ENCODE measurements at regions not wholly inside any gene's neighbourhood (a gene's known extent, or its start where the extent isn't known, plus 50 kb on each side); places are given as distances from the start of the nearest gene placed in this dataset.

- no peak for DNase-seq
Measured at GRCh38 chr21:35682904-35683549, 377.3 kb downstream of the SETD4 start.

- no peak for DNase-seq
Measured at GRCh38 chr21:35681946-35682345, 378.4 kb downstream of the SETD4 start.

DNA sequence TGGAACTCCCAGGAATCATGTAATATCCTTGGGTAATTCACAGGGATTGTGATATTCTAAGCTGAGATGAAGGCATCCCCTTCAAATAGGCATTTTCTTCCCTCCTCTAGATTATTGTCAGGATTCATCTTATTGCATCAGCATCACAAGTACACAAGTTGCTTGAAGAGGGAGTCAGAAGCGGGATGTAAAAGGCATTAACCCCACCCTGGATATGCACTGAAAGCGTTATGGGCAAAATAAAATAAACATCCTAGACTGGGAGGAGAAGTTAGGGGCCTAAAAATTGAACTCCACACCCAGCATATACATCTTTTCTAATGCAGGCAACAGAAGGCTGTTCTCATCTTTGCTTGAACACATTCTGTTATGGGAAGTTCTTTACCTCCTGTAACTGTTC lies 381.2 kb downstream of the SETD4 start:
- no peak for DNase-seq

DNA sequence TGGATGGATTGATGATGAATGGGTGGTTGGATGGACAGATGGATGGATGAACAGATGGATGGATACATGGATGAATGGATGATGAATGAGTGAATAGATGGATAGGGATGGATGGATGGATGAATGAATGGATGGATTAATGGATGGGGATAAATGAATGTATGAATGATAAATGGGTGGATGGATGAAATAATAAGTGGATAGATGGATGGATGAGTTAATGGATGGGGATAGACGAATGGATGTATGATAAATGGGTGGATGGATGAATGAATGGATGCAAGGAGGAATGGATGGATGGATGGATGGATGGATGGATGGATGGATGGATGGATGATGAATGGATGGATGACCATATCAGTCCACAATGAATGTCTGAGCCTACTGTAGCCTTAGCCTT lies 381.9 kb downstream of the SETD4 start:
- no peak for DNase-seq

DNA sequence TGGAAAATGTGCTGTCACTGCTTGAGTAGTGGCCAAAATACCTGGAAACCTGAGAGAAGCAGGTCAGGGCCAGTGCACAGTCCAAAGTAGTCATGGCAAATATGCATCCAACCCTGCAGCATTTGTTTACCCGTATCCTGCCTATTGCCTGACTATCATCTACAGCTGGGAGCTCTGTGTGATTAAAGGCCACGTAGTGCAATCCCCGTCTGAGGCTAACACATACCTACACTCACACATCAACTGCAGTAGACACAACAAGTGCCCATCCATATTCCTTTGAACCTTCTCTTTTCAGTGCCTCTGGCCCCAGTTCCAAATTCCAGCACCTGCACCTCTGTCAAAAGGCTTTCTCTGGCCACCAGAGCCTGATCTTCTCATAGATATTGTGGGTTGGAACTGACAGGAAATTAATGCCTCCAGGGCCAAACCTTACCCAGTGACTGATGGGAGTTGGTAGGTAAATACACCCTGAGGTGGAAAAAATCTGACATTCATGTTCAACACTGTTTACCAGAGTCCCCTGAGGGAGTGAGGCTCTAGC lies 383.0 kb downstream of the SETD4 start:
- no peak for DNase-seq

DNA sequence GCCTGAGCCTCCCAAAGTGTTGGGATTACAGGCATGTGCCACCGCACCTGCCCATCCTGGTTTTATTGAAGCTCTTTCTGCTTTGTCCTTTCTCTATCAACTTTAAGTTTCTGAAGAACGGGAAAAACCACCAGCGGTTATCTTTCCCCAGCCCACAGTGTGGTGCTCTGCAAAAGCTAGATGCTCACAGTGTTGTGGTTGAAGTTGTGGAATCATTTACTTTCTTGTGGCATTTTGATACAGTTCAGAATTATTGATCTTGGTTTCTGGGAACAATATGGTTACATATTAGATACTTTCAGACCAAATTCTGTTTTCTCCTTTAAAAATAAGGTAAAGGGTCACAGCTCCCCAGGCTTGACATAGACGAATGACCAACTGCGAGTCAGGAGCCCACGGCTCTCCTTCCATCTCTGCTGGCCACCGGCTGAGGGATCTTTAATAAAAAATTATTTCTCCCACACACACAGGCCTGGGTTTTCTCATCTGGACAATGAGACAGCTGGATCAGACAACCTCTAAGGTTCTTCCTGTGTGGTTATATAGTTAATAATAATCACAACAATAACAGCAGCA lies 385.3 kb downstream of the SETD4 start:
- DNase-seq = no peak

DNA sequence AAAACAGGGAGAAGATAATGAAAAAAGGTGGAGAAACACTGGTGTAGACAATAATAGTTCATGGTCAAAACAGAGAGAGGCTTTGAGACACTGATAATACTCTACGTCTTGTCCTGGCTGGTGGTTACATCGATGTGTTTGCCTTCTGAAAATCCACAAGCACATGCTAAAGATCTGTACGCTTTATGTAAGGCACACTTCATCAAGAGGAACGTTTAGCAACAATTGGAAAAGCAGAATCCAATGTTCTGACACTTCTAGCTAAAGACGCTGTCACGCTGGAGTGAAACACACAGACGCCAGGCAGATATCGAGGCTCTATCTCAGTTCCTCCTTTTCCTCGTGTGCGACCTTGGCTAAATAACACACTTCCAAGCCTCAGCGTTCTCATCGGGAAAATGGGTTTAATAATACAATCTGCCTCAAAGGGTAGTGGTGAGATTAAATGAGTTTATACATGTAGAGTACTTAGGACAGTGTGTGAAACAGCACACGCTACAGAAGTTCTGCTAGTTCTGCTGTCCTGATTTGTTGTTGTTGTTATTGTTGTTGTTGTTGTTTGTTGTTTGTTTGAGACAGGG lies 386.1 kb downstream of the SETD4 start:
- no peak for DNase-seq

DNA sequence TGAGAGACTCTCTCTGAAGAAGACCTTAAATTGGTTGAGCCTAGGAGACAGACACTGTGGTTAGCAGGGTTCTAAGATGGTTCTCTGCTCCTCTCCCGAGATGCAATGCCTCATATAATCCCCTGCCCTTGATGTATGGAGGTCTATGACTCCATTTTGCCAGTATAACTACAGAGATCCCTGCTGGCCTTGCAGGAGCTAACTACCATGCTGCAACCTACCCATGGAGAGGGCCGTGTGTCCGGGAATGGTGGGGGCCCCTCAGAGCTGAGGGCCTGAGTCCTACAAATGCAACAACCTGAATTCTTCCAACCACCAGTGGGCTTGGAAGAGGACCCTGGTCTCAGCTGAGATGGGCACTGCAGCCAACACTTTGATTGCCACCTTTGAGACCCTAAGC lies 388.0 kb downstream of the SETD4 start:
- no peak for DNase-seq

- DNase-seq = no peak
Measured at GRCh38 chr21:35664683-35665082, 395.6 kb downstream of the SETD4 start.

DNA sequence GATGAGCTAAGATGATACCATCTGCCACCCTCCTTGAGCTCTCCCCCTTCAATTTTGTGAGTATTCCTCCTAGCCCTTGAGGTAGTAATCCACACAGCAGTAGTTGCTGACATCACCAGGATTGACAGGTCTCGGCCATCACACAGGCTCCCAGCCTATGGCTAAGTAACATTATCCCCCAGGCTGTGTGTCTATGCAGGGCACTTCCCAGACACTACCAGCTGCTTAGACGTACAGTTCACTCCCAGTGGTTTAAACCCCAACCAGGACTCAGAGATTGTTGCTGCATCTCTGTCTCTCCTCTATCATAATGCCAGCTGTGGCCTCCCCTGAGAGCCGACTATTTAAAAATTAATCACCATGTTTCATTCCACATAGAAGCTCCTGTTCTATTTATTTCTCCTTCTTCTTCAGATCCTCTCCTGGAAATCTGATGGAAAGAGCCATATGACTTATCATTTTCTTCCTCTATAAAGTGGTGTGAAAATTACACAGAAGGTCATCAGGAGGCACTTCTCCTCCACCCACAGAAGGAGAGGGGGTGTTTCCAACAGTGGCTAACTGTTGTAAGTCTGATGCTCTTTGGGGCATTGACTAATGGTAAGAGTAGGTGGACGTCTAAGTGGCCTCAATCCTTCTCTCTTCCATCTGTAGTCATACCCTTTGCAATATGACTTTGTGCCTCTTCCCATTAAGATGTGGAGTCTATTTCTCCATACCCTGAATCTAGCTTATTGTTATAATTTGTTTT lies 396.3 kb downstream of the SETD4 start:
- DNase-seq = no peak

GRCh38 chr21:35658242-35658641 lies 402.1 kb downstream of the SETD4 start:
- no peak for DNase-seq

GRCh38 chr21:35652872-35653271 lies 407.5 kb downstream of the SETD4 start:
- no peak for DNase-seq

- DNase-seq = no peak
Measured at GRCh38 chr21:35652196-35652595, 408.1 kb downstream of the SETD4 start.

- DNase-seq = no peak
Measured at GRCh38 chr21:35651196-35651595, 409.1 kb downstream of the SETD4 start.

DNA sequence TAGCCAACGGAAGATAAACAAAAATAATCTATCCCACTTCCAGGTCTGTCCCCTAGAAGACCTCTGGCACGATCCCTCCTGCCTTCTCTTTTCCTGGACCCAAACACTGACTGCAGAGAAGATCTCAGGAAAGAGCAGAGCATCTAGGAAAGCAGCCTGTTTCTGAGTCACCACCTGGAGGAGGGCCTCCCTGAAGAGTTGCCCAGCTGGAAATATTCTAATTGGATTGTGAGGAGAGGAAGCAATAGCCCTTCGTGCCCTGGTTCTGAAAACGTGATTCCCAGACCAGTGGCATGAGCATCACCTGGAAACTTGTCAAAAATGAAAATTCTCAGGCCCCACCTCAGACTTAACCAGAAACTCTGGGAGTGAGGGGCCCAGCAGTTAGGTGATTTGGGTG lies 411.1 kb downstream of the SETD4 start:
- DNase-seq = no peak

DNA sequence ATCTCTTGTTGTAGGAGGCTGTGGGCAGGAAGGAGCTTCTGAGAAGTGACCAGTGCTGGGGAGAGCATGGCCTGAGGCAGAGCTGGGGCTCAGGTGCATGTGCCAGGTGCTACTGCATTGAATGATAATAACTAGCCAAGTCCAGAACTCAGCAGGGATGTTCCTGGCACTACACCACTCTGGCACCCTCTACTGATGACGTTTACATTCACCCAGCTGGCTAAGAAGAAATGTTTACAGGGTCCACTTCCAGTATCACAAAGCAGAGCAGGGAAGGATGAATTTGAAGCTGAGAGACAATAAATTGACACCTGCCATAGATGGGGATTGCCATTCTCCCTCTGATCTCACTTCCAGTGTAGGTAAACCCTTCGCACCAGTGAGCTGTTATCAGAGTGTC lies 411.8 kb downstream of the SETD4 start:
- DNase-seq = no peak

GRCh38 chr21:35646606-35647005 lies 413.7 kb downstream of the SETD4 start:
- DNase-seq = no peak

- no peak for DNase-seq
Measured at GRCh38 chr21:35645991-35646390, 414.3 kb downstream of the SETD4 start.

DNA sequence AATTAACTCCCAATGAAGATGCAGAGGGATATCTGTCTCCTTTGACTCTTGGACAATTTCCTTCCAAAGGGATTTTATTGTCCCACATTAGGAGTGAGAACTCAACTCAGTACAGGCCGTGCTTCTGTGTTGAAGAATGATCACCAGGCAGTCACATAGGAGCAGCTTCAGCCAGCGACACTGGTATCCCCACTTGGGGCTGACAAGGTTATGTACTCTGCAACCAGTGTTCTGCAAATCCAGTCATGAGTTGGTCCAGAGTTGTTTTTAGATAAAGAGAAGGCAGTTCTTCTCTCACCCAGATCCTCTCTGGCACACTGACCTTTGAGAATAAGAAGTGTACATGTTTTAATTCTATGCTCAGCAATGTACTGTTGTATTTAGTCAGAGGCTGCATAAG lies 415.8 kb downstream of the SETD4 start:
- no peak for DNase-seq

- no peak for DNase-seq
Measured at GRCh38 chr21:35643176-35643575, 417.1 kb downstream of the SETD4 start.

DNA sequence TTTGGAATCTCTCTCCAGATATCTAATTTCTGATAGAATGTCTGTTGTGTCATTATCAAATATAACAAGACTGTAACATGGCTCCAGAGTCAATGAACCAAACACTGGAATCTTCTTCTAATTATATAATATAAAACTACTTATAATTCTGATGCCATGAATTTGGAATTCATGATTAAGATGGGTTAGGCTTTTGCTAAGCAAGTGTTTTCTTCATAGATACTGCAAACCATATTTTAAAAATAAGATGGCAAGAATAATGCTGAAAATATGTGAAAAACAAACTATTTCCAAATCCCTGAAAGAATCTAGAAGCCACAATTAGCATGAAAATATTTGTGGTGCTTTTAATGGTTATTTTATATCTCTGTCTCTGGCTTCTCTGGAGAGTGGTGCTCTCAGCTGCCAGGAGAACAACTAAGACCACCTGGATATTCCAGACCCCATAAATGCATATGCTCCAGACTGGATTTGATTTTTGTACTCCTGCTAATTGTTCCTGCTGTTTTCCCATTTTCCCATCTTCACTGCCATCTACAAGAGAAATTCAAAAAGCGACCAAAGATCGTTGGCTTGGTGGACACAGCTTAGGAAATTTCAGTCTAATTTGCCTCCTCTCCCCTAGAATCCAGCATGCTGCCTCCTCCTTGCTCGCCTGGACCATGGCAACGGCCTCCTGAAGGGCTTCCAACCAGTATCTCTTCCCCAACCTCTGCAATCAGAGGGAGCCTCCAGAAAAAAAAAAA lies 418.9 kb downstream of the SETD4 start:
- DNase-seq = no peak

DNA sequence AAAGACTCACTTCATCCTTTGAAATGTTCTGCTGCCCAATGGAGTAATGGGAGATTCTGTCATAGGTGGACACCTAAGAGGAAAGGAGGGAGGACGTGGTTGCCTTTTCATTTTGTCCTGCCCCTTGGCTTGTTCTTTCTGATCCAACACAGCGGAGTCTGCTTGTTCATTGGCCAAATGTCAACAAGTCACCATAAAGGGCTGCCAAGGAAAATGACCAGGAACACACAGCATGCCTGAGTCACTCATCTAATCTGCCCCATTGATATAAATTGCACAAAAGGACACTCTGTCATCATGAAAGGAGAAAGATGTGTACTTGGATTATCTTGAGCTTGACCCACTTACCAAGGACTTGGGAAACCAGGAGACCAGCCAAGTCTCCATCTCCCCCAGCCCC lies 422.9 kb downstream of the SETD4 start:
- no peak for DNase-seq

DNA sequence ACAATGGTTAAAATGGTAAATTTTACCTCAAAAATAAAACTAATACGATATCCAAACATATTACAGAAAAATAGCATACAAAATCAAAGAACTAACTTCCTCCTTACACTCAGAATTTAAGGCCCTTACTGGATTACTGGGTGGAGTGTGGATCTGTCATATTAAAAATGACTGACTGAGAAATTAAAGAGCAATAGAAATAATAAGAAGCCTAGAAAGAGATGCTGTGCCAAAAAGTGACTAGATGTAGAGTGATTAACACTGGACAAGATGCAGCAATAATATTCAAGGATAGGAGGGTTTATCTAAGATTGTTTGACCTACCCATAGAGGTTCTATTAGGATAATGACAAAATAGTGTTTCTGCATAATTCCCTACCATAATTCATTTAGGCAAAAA lies 424.3 kb downstream of the SETD4 start:
- no peak for DNase-seq
